Activated naive CD4-positive, alpha-beta T cell treated with anti-CD3 and anti-CD28 coated beads, Interleukin-2, amount 50 U/mL, for 24 hours (primary cell): ENCODE measurements at regions not wholly inside any gene's neighbourhood (a gene's known extent, or its start where the extent isn't known, plus 50 kb on each side); places are given as distances from the start of the nearest gene placed in this dataset.
"Not testable (repeated sequence)": the region's sequence is repeated elsewhere in the genome, so short reads cannot be mapped to it uniquely, and the experiment has no call there.

Source experiments
- H3K27ac Mint-ChIP-seq: one replicate; pipeline ENCODE4 v1.8.0; 2021; ENCODE audit warnings: mild to moderate bottlenecking, mixed read lengths
- H3K27me3 Mint-ChIP-seq: one replicate; pipeline ENCODE4 v1.8.0; 2021; ENCODE audit warnings: mixed read lengths
- H3K36me3 Mint-ChIP-seq: one replicate; pipeline ENCODE4 v1.8.0; 2021; ENCODE audit warnings: mixed read lengths
- H3K4me1 Mint-ChIP-seq: one replicate; pipeline ENCODE4 v1.8.0; 2021; ENCODE audit warnings: mixed read lengths
- H3K4me3 Mint-ChIP-seq: one replicate; pipeline ENCODE4 v1.8.0; 2021; ENCODE audit warnings: mild to moderate bottlenecking, mixed read lengths
- H3K9me3 Mint-ChIP-seq: one replicate; pipeline ENCODE4 v1.8.0; 2021; ENCODE audit warnings: mixed read lengths

- H3K27me3 Mint-ChIP-seq = peaks cover 7% of the 10 kb centered on the region
- H3K4me3 Mint-ChIP-seq = no peak overlapping the region
- no peaks in the 10 kb centered on the region for H3K4me1 Mint-ChIP-seq
- H3K36me3 Mint-ChIP-seq = no peaks in the 10 kb centered on the region
- no peaks in the 10 kb centered on the region for H3K9me3 Mint-ChIP-seq
- H3K27ac Mint-ChIP-seq = no peak overlapping the region
Observed at GRCh38 chr7:131848033-131848432, 291.6 kb upstream of the PODXL start.

GRCh38 chr7:131845573-131846314, 289.3 kb upstream of the PODXL start:
- H3K27me3 Mint-ChIP-seq = peaks cover 7% of the 10 kb centered on the region
- no peaks in the 10 kb centered on the region for H3K36me3 Mint-ChIP-seq
- no peak overlapping the region for H3K4me3 Mint-ChIP-seq
- no peaks in the 10 kb centered on the region for H3K9me3 Mint-ChIP-seq
- H3K27ac Mint-ChIP-seq = no peak overlapping the region
- H3K4me1 Mint-ChIP-seq = no peaks in the 10 kb centered on the region

- peaks cover 7% of the 10 kb centered on the region for H3K27me3 Mint-ChIP-seq
Observed at GRCh38 chr7:131844369-131844768, 287.9 kb upstream of the PODXL start.

GRCh38 chr7:131843898-131844331, 287.5 kb upstream of the PODXL start:
- no peaks in the 10 kb centered on the region for H3K36me3 Mint-ChIP-seq
- no peak overlapping the region for H3K4me3 Mint-ChIP-seq
- H3K27ac Mint-ChIP-seq = no peak overlapping the region
- H3K4me1 Mint-ChIP-seq = no peaks in the 10 kb centered on the region
- H3K27me3 Mint-ChIP-seq = peaks cover 5% of the 10 kb centered on the region
- H3K9me3 Mint-ChIP-seq = no peaks in the 10 kb centered on the region

More at GRCh38 chr7:131844369-131844768, 287.9 kb upstream of the PODXL start:
- no peak overlapping the region for H3K4me3 Mint-ChIP-seq
- H3K36me3 Mint-ChIP-seq = no peaks in the 10 kb centered on the region
- H3K9me3 Mint-ChIP-seq = no peaks in the 10 kb centered on the region
- H3K4me1 Mint-ChIP-seq = no peaks in the 10 kb centered on the region
- H3K27ac Mint-ChIP-seq = no peak overlapping the region

DNA sequence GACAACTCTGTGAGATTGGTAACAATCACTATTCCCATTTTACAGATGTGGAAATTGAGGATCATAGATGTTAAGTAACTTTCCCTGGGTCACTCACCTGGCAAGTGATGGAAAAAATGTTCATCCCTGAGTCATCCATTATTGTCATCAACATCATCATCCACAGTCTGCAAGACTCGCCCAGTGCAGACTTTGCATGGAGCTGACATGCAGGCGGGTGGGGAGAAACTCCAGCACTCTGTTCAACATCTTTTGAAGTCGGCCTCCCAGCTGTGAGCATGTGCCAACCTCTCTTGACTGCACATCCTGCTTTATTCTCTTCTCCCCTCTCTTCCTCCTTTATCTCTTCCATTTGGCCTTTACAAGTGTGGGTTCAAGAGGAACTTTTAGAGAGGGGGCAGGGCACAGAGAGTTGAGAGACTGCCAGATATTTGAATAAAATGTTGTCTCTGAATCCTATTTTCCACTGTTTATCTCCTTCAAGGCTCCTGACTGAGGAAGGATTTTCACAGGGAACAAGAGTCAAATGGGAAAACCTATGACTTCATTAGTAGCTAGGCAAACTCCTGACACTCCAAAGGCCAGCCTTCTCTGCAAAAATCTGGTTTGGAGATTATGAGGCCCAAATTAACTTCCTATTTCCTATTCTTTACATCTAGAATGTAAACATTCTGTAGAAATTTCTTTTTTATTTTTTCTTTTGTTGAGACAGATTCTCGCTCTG, 283.7 kb upstream of the PODXL start:
- no peaks in the 10 kb centered on the region for H3K36me3 Mint-ChIP-seq
- no peak overlapping the region for H3K4me3 Mint-ChIP-seq
- peaks cover 4% of the 10 kb centered on the region for H3K27me3 Mint-ChIP-seq
- no peaks in the 10 kb centered on the region for H3K4me1 Mint-ChIP-seq
- no peak overlapping the region for H3K27ac Mint-ChIP-seq
- no peaks in the 10 kb centered on the region for H3K9me3 Mint-ChIP-seq

GRCh38 chr7:131836733-131837132, 280.3 kb upstream of the PODXL start:
- Mint-ChIP-seq H3K36me3 (no peaks in the 10 kb centered on the region), H3K9me3 (no peaks in the 10 kb centered on the region), H3K27me3 (peaks cover 12% of the 10 kb centered on the region), H3K27ac (no peak overlapping the region), H3K4me3 (no peak overlapping the region), H3K4me1 (no peaks in the 10 kb centered on the region)

- peaks cover 13% of the 10 kb centered on the region for H3K27me3 Mint-ChIP-seq
- H3K9me3 Mint-ChIP-seq = no peaks in the 10 kb centered on the region
- no peaks in the 10 kb centered on the region for H3K36me3 Mint-ChIP-seq
- H3K27ac Mint-ChIP-seq = no peak overlapping the region
- no peak overlapping the region for H3K4me3 Mint-ChIP-seq
- H3K4me1 Mint-ChIP-seq = no peaks in the 10 kb centered on the region
Observed at GRCh38 chr7:131835141-131835540, 278.7 kb upstream of the PODXL start.

DNA sequence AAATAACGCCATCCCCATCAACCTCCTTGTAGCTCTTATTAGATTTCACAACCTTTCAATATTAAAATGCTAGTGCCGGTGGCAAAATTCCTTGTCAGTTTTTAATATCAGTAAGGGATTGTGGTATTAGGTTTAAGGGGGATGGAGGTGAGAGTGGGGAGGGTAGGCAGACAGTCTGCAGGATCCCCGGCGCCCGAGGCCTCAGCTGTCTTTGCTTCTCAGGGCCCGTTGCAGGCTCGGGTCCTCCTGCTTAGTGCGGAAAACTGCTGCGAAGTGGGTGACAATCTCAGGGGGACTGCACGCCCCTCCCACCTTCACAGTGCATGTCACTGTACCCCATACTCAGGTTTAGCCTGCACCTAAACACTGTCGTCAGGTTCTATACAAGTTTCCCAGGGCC, 274.3 kb upstream of the PODXL start:
- Mint-ChIP-seq H3K27me3 (peaks cover 12% of the 10 kb centered on the region), H3K27ac (no peak overlapping the region), H3K4me1 (no peaks in the 10 kb centered on the region), H3K4me3 (no peak overlapping the region), H3K9me3 (no peaks in the 10 kb centered on the region), H3K36me3 (no peaks in the 10 kb centered on the region)

- Mint-ChIP-seq H3K9me3 (no peaks in the 10 kb centered on the region), H3K27me3 (peaks cover 12% of the 10 kb centered on the region), H3K4me1 (no peaks in the 10 kb centered on the region)
Observed at GRCh38 chr7:131829947-131830558, 273.6 kb upstream of the PODXL start.

GRCh38 chr7:131827421-131827820, 271.0 kb upstream of the PODXL start:
- Mint-ChIP-seq H3K36me3 (no peaks in the 10 kb centered on the region), H3K4me1 (no peaks in the 10 kb centered on the region), H3K4me3 (no peak overlapping the region), H3K27ac (no peak overlapping the region), H3K27me3 (peaks cover 7% of the 10 kb centered on the region), H3K9me3 (no peaks in the 10 kb centered on the region)

More at GRCh38 chr7:131829947-131830558, 273.6 kb upstream of the PODXL start:
- Mint-ChIP-seq H3K36me3 (no peaks in the 10 kb centered on the region), H3K27ac (no peak overlapping the region), H3K4me3 (no peak overlapping the region)

DNA sequence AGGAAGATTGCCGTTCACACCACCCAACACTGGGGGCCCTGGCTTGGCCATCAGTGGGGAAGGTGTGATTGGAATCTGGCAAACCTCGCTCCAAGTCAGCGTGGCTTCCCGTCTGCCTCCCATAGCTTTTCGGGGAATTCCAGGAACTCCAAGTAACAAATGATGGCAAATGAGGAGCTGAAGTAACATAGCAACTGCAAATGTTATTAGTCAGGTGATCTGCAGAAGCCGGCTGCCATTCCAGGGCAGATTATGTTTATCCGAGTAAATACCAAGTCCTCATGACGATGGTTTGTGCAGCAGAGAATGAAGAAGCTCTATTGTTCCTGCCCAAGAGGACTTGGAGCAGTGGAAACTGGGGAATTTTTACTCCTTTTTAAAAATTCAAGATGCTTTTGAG, 270.5 kb upstream of the PODXL start:
- H3K4me1 Mint-ChIP-seq = no peaks in the 10 kb centered on the region
- H3K27ac Mint-ChIP-seq = no peak overlapping the region
- no peak overlapping the region for H3K4me3 Mint-ChIP-seq
- H3K36me3 Mint-ChIP-seq = no peaks in the 10 kb centered on the region
- peaks cover 5% of the 10 kb centered on the region for H3K27me3 Mint-ChIP-seq
- H3K9me3 Mint-ChIP-seq = no peaks in the 10 kb centered on the region

DNA sequence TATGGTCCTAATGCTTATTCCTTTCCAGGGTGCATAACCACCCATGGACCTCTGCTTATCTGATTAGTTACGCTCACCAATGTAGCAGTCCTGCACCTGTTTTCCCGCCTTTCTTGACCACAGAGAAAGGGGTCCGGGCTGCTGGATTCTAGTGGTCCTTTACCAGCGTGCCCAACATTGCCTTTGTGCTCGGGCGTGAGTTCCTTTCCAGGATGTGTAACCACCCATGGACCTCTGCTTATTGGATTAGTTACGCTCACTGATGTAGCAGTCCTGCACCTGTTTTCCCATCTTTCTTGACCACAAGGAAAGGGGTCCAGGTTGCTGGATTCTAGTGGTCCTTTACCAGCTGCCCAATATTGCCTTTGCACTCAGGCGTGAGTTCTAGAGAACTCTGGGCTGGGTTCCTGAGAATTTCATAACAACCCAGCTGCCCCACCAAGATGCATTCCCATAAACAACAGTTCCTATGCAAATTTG, 267.6 kb upstream of the PODXL start:
- not testable (repeated sequence) for H3K27me3 Mint-ChIP-seq, H3K4me3 Mint-ChIP-seq, H3K36me3 Mint-ChIP-seq, H3K4me1 Mint-ChIP-seq, H3K27ac Mint-ChIP-seq, H3K9me3 Mint-ChIP-seq

DNA sequence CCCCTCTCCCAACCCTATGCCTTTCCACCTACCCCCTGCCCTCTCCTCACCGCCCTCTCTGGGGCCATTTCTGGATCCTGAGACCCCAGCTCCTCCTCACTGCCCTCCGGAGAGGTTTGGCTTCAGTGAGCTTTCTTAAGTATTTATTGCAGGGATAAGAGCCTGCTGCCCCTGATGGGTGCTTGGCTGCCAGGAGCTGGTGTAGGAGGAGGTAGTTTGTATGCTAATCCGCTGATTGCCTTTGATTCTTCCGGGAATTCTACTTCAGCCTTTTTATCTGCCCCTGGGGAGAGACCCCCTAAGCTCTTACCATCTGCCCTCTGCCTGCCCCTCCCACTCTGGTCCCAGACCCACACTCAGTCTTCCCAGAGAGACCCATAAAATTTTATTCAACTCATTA, 263.5 kb upstream of the PODXL start:
- H3K27ac Mint-ChIP-seq = no peak overlapping the region
- H3K4me1 Mint-ChIP-seq = no peaks in the 10 kb centered on the region

GRCh38 chr7:131816391-131817007, 260.1 kb upstream of the PODXL start:
- no peaks in the 10 kb centered on the region for H3K4me1 Mint-ChIP-seq
- H3K4me3 Mint-ChIP-seq = no peak overlapping the region
- H3K36me3 Mint-ChIP-seq = no peaks in the 10 kb centered on the region
- H3K27ac Mint-ChIP-seq = no peak overlapping the region
- H3K9me3 Mint-ChIP-seq = peaks cover 5% of the 10 kb centered on the region
- peaks cover 3% of the 10 kb centered on the region for H3K27me3 Mint-ChIP-seq

More for the DNA sequence above, 263.5 kb upstream of the PODXL start:
- Mint-ChIP-seq H3K9me3 (peaks cover 5% of the 10 kb centered on the region), H3K4me3 (no peak overlapping the region), H3K36me3 (no peaks in the 10 kb centered on the region), H3K27me3 (peaks cover 1% of the 10 kb centered on the region)

DNA sequence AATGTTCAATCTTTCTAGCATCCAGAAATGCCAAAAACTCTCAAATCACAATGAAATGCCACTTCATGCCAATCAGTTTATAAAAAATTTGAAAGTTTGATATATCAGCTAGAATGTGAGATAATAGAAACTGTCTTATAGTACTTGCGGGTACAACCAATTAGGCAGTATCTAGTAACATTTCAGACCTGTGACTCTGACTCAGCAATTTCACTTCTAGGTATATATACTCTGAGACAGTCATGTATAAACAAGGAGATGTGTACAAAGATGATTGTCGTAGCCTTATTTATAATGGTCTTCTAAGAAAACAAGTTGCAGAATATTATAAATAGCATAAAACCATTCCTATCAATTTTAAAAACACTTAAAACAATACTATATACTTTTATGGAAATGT, 252.3 kb upstream of the PODXL start:
- Mint-ChIP-seq H3K27ac (no peak overlapping the region), H3K27me3 (peaks cover 12% of the 10 kb centered on the region), H3K4me1 (no peaks in the 10 kb centered on the region), H3K4me3 (no peak overlapping the region), H3K9me3 (no peaks in the 10 kb centered on the region), H3K36me3 (no peaks in the 10 kb centered on the region)

DNA sequence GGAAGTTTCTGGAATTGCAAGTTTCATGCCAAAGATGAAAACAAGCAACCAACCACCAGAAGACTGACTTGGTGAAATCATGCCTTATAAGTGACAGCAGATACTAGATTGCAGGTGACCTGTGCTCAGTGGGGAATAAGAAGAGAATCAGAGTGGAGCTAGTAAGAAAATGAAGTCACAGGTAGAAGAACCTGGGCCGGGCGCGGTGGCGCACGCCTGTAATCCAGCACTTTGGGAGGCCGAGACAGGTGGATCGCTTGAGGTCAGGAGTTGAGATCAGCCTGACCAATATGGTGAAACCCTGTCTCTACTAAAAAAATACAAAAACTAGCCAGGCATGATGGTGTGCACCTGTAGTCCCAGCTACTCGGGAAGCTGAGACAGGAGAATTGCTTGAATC, 251.7 kb upstream of the PODXL start:
- not testable (repeated sequence) for H3K4me3 Mint-ChIP-seq

More for the DNA sequence above, 251.7 kb upstream of the PODXL start:
- H3K9me3 Mint-ChIP-seq, H3K36me3 Mint-ChIP-seq, H3K27ac Mint-ChIP-seq, H3K4me1 Mint-ChIP-seq: not testable (repeated sequence)
- peaks cover 13% of the 10 kb centered on the region for H3K27me3 Mint-ChIP-seq
